ENCODE measurements at regions not wholly inside any gene's neighbourhood (a gene's known extent, or its start where the extent isn't known, plus 50 kb on each side); places are given as distances from the start of the nearest gene placed in this dataset.
"Not testable (repeated sequence)": the region's sequence is repeated elsewhere in the genome, so short reads cannot be mapped to it uniquely, and the experiment has no call there.

DNA sequence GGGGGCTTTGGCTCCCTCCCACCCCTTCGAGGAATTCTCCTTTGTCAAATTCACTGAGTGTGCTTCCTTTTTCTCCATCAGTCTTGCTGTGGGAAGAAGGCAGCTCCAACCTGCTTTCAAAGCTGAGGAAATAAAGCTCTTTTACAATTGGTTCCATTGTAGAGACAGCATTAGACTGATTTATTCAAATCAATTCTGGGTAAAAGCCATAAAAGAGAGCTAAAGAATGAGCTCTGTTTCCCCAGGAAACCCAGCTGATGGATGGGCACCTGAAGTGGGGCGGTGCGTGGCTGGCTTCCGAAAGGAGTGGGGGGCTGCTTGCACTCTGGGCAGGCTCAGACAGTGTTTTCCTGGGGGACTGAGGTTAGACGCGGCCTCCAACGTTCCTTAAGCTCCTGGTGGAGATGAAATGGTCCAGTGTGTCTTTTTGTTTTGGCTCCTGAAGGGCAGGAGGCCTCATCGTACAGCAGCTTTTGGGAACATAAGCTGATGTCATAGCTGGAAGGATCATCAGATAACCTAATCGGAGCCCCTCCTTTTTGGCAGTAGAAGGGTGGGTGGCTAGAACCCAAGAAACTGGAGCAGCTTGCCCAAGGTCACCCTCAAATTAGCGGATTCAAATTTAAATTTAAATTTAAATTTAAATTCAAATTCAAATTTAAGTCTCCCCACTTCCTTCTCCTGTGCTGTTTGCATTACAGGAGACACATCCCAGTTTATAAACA, 128.5 kb upstream of the EEF2KMT start:
- intact Hi-C loops (cut with DNase I): no loop called here
- DNase-seq (ENCODE audit: low spot score): no peak

DNA sequence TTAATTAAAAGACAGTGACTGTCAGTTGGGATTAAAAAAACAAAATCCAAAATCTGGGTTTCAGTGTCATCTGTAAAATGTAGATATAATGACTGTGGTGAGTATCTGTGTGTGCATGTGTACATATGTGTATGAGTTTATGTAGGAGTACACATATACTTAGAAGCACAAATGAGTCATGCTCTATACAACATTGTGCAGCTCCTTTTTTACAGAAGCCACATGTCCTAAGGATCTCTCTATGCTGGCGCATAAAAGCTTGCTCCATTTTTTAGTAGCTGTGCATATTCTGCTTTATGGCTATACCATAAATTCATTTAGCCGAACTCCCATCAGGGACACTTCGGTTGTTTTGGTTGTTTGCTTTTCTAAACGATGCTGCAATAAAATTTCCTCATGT, 125.2 kb upstream of the EEF2KMT start:
- intact Hi-C loops (cut with DNase I): no loop called here
- no peak for DNase-seq (ENCODE audit: low spot score)

DNA sequence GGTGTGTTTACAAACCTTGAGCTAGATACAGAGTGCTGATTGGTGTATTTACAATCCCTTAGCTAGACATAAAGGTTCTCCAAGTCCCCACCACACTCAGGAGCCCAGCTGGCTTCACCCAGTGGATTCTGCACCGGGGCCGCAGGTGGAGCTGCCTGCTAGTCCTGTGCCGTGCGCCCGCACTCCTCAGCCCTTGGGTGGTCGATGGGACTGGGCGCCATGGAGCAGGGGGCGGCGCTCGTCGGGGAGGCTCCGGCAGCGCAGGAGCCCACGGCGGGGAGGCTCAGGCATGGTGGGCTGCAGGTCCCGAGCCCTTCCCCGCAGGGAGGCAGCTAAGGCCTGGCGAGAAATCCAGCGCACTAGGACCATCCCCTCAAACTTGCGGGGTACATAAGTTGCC, 124.2 kb upstream of the EEF2KMT start:
- intact Hi-C loops (cut with DNase I): not testable (repeated sequence)
- DNase-seq (ENCODE audit: low spot score): peak; percentile 38

- peak; percentile 23 for DNase-seq (ENCODE audit: low spot score)
- intact Hi-C loops (cut with DNase I): no loop called here
Measured at GRCh38 chr16:5220705-5221104, 123.1 kb upstream of the EEF2KMT start.

- peak; percentile 12 for DNase-seq (ENCODE audit: low spot score)
- intact Hi-C loops (cut with DNase I): no loop called here
Measured at GRCh38 chr16:5216441-5217080, 119.0 kb upstream of the EEF2KMT start.

GRCh38 chr16:5215901-5216300, 118.3 kb upstream of the EEF2KMT start:
- intact Hi-C loops (cut with DNase I): no loop called here
- no peak for DNase-seq (ENCODE audit: low spot score)

DNA sequence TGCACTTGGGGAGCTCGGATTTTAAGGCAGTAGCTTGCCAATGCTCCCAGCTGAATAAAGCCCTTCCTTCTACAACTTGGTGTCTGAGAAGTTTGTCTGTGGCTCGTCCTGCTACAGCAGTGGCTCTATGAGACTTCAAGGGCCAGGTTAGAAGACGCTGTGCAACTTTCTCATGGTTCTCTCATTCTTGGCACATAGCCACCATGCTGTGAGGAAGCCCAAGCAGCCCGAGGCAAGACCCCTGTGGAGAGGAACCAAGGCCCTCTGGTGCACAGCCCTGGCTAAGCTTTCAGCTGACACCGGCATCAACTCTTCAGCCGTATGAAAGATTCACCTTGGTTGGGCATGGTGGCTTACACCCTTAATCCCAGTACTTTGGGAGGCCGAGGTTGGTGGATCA, 116.9 kb upstream of the EEF2KMT start:
- intact Hi-C loops (cut with DNase I): no loop called here
- DNase-seq (ENCODE audit: low spot score): peak; percentile 20

DNA sequence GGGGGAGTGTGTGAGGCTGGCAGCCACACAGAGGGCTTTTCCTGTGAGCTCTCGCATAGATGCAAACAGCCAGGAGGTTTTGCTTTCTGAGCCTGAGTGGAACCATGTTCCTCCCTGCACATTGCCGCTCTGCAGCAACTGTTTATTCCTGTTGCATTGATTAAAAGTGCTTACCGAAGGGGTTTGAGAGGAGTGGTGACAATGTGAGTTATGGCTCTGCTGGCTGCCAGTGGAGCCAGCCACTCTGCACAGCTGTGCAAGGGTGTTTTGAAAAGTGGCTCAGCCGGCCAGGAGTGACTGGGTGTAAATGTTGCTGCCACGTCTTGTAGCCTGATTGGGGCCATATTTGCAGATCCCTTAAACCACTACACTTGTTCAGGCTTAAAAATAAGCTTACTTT, 114.9 kb upstream of the EEF2KMT start:
- intact Hi-C loops (cut with DNase I); DNase-seq (ENCODE audit: low spot score): not testable (repeated sequence)

DNA sequence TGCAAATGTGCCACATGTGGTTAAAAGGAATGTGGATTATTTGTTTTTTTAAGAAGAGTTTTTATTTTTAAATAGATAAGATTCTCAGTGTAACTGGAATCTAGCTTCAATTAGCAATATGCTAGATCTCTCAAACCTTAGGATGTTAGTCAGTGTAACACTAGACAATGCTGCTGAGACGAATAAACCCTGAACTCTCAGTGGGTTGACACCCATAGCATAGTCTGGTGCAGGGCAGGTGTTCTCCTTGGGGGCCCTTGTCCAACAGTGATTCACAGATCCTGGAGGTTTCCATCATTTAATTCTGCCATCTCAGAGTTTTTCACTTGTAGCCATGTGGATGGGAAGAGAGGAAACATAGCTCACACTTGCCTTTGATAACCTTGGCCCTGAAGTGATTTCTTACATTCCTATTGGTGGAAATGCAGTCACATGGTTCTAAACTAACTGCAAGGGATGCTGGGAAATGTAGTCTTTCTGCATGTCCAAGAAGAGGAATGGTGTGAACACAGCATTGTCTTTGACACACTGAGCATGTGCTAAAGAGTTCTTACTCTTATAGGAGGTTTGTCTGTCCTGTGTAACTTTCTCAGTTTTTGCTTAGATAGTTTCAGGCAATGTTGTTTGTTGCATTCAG, 110.4 kb upstream of the EEF2KMT start:
- intact Hi-C loops (cut with DNase I): loop anchor here in 1 of 2 donors (2.0 kb wide), 1 partner anchor 27 kb away; no protein-coding TSS in a partner anchor
- DNase-seq (ENCODE audit: low spot score): not testable (repeated sequence)

DNA sequence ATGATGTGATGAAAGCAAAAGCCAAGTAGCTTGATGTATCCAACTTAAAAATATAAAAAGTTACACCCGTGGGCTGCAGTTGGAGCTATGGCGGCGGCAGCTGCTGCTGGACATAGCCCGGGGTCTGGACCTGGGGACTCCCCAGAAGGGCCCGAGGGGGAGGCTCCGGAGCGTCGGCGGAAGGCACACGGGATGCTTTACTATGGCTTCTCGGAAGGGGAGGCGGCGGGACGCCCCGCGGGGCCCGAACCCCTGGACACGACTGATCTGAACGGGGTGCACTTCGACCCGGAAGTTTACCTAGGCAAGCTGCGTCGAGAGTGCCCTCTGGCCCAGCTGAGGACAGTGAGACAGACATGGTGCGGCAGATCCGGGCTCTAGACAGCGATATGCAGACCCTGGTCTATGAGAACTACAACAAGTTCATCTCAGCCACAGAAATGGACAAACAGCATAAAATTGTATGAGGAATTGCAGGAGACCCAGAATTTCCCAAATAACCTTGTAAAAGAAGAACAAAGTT, 109.5 kb upstream of the EEF2KMT start:
- intact Hi-C loops (cut with DNase I): loop anchor here in 1 of 2 donors (2.0 kb wide), 1 partner anchor 26 kb away; no protein-coding TSS in a partner anchor
- peak; percentile 61 for DNase-seq (ENCODE audit: low spot score)

- intact Hi-C loops (cut with DNase I): loop anchor here in 1 of 2 donors (2.0 kb wide), 1 partner anchor 26 kb away; no protein-coding TSS in a partner anchor
- no peak for DNase-seq (ENCODE audit: low spot score)
Measured at GRCh38 chr16:5206331-5206990, 108.9 kb upstream of the EEF2KMT start.

GRCh38 chr16:5205361-5206040, 107.9 kb upstream of the EEF2KMT start:
- DNase-seq (ENCODE audit: low spot score): no peak
- intact Hi-C loops (cut with DNase I): loop anchor here in 1 of 2 donors (2.0 kb wide), 1 partner anchor 25 kb away; no protein-coding TSS in a partner anchor

- intact Hi-C loops (cut with DNase I); DNase-seq (ENCODE audit: low spot score): not testable (repeated sequence)
Measured at GRCh38 chr16:5203675-5204074, 106.1 kb upstream of the EEF2KMT start.

- intact Hi-C loops (cut with DNase I): no loop called here
- DNase-seq (ENCODE audit: low spot score): no peak
Measured at GRCh38 chr16:5200123-5200522, 102.5 kb upstream of the EEF2KMT start.

DNA sequence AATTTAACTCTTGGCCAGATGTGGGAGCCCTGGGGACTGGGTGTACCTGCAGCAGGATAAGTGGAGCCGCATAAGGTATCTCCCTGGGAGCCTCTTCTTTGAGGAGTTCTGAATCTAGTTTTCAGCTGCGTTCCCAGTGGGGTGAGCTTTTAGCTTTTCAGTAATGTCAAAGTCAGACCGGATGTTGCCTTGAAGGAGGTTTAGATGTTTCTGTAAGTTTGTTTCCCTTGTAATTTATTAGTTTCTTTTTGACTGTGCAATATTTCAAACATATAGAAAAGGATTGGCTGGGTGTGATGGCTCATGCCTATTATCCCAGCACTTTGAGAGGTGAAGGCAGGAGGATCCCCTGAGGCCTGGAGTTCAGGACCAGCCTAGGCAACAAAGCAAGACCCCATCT, 98.6 kb upstream of the EEF2KMT start:
- DNase-seq (ENCODE audit: low spot score): no peak
- intact Hi-C loops (cut with DNase I): no loop called here

DNA sequence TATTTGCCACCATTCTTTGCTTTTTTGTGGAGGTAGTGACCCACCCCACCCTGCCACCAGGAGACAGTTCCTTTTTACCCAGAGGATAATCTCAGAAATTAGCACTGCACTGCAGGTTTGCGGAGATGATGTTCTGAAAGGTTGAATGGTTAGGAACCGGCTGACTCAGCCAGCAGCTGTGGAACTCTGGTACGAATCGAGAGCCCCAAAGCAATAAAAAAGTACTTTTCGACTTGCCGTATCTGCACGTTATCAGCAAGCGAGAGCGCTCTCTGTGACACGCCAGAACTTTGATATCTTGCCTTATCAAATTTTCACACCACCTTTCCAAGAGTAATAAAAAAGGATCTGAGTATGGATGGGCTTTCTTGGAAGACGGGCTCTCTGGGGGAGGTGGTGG, 96.3 kb upstream of the EEF2KMT start:
- DNase-seq (ENCODE audit: low spot score): peak; percentile 43
- intact Hi-C loops (cut with DNase I): no loop called here

DNA sequence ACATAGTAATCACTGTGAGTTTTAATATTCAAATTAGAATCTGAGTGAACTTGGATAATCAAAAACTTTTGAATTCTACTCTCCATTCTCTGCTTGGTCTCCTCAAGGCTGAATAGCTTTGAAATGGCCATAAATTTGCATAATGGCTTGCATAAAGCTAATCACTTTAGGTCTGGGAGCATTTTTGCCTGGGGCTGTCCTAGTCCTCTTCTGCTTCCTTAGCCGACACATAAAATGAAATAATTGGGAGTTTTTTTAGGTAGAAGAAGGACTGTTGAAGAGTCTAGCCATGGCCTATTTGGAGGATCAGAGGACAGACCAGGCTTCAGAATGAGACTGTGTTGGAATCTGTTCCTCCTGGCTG, 91.4 kb upstream of the EEF2KMT start:
- DNase-seq (ENCODE audit: low spot score): no peak
- intact Hi-C loops (cut with DNase I): no loop called here

DNA sequence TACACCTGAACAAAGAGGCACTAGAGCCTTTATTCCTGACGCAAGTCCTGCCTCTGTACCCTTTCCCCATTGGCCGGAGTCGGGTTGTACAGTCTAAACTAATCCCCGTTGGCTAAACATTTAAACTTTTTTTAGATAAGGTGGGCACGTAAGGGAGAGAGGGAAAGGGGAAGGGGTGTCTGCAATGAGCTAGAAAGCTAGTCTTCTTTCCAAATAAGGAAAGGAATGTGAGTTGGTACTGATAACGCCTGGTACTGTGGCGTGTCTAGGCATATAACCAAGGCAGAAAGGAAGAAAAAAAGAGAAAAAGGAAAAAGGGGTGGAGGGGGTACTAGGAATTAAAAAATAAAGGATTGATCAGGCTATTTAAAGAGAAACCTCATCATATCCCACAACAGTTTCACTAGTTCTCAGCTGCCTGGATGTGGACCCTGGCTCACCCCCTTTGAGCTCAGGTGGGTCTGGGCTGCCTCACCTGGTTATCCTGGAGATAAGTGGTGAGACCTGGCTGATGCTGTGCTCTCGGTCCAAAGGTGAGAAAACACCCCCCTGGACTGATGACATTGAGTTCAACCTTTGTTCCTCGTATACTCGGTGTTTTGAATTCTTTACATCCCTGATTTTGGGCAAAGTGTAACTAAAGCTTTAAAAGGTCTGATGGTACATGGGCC, 90.9 kb upstream of the EEF2KMT start:
- intact Hi-C loops (cut with DNase I): no loop called here
- no peak for DNase-seq (ENCODE audit: low spot score)

All from posterior vena cava (tissue), 2 donors.